ENCODE measurements at regions not wholly inside any gene's neighbourhood (a gene's known extent, or its start where the extent isn't known, plus 50 kb on each side); places are given as distances from the start of the nearest gene placed in this dataset.

DNA sequence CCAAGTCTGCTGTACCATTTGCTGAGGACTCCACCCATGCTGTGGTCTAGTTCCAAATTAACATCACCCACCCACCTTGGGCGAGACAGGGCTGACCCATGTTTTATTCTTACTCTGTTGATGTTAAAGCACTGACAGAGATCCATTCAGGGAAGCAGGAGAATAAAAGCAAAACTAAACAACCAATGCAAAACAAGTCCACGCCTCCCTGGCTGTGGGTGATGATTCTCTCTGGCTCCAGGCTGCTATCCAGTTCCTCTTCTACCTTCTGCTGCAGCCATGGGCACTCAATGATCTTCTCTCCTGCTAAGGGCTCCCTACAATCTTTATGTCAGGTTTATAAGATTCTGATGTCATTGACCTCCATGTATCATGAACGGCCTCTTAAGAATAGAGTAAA lies 786.6 kb upstream of the ID2 start:
- no peak overlapping the region for H3K27ac Mint-ChIP-seq
- DNase-seq: no peak
- H3K9me3 Mint-ChIP-seq: no peaks in the 10 kb centered on the region
- H3K4me3 Mint-ChIP-seq: no peak overlapping the region
- TF ChIP-seq, protein P1, sequence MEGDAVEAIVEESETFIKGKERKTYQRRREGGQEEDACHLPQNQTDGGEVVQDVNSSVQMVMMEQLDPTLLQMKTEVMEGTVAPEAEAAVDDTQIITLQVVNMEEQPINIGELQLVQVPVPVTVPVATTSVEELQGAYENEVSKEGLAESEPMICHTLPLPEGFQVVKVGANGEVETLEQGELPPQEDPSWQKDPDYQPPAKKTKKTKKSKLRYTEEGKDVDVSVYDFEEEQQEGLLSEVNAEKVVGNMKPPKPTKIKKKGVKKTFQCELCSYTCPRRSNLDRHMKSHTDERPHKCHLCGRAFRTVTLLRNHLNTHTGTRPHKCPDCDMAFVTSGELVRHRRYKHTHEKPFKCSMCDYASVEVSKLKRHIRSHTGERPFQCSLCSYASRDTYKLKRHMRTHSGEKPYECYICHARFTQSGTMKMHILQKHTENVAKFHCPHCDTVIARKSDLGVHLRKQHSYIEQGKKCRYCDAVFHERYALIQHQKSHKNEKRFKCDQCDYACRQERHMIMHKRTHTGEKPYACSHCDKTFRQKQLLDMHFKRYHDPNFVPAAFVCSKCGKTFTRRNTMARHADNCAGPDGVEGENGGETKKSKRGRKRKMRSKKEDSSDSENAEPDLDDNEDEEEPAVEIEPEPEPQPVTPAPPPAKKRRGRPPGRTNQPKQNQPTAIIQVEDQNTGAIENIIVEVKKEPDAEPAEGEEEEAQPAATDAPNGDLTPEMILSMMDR (IDR thresholded peaks at IDR 0.05): no peak
- peaks cover 7% of the 10 kb centered on the region for H3K27me3 Mint-ChIP-seq (ENCODE audit: insufficient read depth)
- H3K4me1 Mint-ChIP-seq (ENCODE audit: low read depth): no peaks in the 10 kb centered on the region
- H3K36me3 Mint-ChIP-seq (ENCODE audit: low read depth): no peaks in the 10 kb centered on the region

DNA sequence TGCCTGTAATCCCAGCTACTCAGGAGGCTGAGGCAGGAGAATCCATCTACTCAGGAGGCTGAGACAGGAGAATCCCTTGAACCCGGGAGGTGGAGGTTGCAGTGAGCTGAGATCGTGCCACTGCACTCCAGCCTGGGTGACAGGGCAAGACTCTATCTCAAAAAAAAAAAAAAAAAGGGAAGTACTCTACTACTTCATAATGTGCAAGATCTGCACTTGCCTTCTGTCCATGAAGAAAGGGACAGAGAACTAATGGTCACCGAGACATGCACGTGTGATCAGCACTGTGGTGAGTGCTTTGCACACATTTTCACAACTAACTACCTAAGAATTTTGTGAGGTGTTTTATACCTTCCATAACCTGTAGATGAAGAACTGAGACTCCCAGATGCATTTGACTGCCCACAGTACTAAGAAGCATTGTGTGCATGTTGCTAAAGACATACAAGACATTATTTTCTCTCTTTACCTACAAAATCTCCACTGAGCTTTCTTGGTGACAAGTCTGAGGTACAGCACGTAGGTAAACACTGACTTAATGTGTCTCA lies 784.8 kb upstream of the ID2 start:
- Mint-ChIP-seq H3K36me3 (ENCODE audit: low read depth) (no peaks in the 10 kb centered on the region), H3K27ac (no peak overlapping the region), H3K4me3 (no peak overlapping the region), H3K9me3 (no peaks in the 10 kb centered on the region), H3K27me3 (ENCODE audit: insufficient read depth) (peaks cover 7% of the 10 kb centered on the region), H3K4me1 (ENCODE audit: low read depth) (no peaks in the 10 kb centered on the region)
- DNase-seq: no peak
- TF ChIP-seq, protein P1 (IDR thresholded peaks at IDR 0.05): no peak

DNA sequence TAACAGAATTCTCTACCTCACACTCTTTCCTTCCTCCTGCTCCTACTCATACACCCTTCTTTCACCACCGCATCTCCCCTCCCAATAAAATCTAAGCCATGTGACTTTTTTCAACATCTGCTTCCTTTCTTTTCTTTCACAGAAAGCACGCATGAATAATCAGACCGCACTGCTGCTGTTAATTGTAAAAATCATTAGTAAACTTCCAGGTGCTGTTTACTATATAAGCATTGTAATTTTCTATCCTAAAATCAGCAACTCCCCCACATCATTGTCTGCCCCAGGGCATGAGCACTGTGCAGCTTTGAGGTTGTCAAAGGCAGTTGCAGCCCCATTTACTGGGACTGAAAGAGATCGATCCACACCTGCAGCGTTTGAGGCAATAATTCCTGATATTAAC lies 782.6 kb upstream of the ID2 start:
- TF ChIP-seq, protein P1 (IDR thresholded peaks at IDR 0.05): no peak
- Mint-ChIP-seq H3K9me3 (no peaks in the 10 kb centered on the region), H3K27ac (no peak overlapping the region), H3K4me3 (no peak overlapping the region), H3K4me1 (ENCODE audit: low read depth) (no peaks in the 10 kb centered on the region), H3K27me3 (ENCODE audit: insufficient read depth) (peaks cover 11% of the 10 kb centered on the region), H3K36me3 (ENCODE audit: low read depth) (peaks cover 6% of the 10 kb centered on the region)
- no peak for DNase-seq

DNA sequence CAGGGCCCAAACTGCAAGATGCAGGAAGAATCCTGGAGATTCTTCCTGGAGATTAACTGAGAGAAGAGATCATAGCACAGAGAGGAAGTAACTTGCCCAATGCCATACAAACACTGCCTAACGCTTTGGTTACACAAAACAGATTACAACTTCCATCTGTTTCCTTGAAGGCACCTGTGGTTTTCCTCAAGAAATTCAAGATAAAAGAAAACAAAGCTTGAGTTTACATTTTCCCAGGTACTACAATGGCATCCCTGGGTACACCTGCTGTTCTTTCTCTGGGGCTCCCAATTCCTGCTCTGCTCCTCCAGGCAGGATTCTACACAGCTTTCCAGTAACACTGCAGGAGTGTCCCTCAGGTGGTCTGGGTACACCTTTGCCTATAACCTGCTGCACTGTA lies 781.9 kb upstream of the ID2 start:
- no peak for DNase-seq
- H3K27ac Mint-ChIP-seq: no peak overlapping the region
- no peaks in the 10 kb centered on the region for H3K4me1 Mint-ChIP-seq (ENCODE audit: low read depth)
- no peaks in the 10 kb centered on the region for H3K9me3 Mint-ChIP-seq
- H3K4me3 Mint-ChIP-seq: no peak overlapping the region
- TF ChIP-seq, protein P1 (IDR thresholded peaks at IDR 0.05): no peak
- H3K36me3 Mint-ChIP-seq (ENCODE audit: low read depth): peaks cover 6% of the 10 kb centered on the region
- H3K27me3 Mint-ChIP-seq (ENCODE audit: insufficient read depth): peaks cover 10% of the 10 kb centered on the region

DNA sequence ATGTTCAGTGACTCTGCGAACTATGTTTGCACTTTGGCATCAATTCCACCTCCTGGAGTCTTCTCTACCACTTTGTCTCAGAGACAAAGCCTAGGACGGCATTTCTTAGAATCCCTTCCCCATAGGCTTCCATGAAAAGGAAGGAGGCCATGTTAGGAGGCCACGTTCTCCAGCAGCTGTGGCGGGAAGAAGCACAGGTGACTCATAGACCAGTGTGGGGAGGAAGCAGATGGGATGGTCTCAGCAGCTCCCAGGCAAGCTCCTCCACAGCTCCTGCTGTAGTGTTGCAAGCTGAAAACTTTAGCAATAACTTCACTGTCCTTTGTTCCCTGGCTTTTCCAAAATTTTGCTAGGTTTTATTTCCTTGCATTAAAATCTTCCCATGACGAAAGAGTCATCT lies 781.3 kb upstream of the ID2 start:
- H3K4me1 Mint-ChIP-seq (ENCODE audit: low read depth): no peaks in the 10 kb centered on the region
- H3K27ac Mint-ChIP-seq: no peak overlapping the region
- TF ChIP-seq, protein P1 (IDR thresholded peaks at IDR 0.05): no peak
- no peaks in the 10 kb centered on the region for H3K9me3 Mint-ChIP-seq
- peaks cover 10% of the 10 kb centered on the region for H3K27me3 Mint-ChIP-seq (ENCODE audit: insufficient read depth)
- no peak for DNase-seq
- H3K4me3 Mint-ChIP-seq: no peak overlapping the region
- peaks cover 6% of the 10 kb centered on the region for H3K36me3 Mint-ChIP-seq (ENCODE audit: low read depth)

DNA sequence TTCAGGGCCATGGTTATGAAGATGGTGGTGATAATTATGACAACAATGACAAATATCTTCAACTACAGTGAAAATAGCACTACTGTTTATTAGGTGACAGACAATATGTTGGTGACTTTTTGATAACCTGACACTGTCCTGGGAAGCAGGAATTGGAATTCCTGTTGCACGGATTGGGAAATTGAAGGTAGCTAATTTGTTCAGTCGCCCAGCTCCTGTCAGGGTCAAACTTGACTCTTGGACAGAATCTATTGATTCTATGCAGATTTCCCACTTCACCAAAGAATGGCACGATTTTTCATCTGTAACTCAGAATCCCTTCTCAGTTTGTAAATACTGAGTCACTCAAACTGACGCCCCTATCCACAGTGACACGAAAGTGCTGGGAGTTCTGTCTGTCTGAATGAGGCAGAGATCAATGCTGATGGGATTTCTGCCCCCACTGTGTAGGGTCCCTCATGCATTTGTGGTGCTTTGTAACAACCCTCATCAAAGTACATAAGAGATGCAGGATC lies 779.5 kb upstream of the ID2 start:
- H3K4me3 Mint-ChIP-seq: no peak overlapping the region
- DNase-seq: no peak
- no peaks in the 10 kb centered on the region for H3K9me3 Mint-ChIP-seq
- H3K4me1 Mint-ChIP-seq (ENCODE audit: low read depth): no peaks in the 10 kb centered on the region
- H3K27ac Mint-ChIP-seq: no peak overlapping the region
- peaks cover 6% of the 10 kb centered on the region for H3K36me3 Mint-ChIP-seq (ENCODE audit: low read depth)
- TF ChIP-seq, protein P1 (IDR thresholded peaks at IDR 0.05): no peak
- H3K27me3 Mint-ChIP-seq (ENCODE audit: insufficient read depth): peaks cover 10% of the 10 kb centered on the region

All from HFFc6 (cell line).